PC-9 (cell line): ENCODE measurements at regions not wholly inside any gene's neighbourhood (a gene's known extent, or its start where the extent isn't known, plus 50 kb on each side); places are given as distances from the start of the nearest gene placed in this dataset.

ENCODE experiments used
- BruUV-seq: library from RNA; stranded (reverse); fragments of 400-500 nt; replicated peaks from 2 replicates; lab custom pipeline; 2021; lab: Mats Ljungman, UMichigan
- CTCF ChIA-PET: fragments of 300-600 bp; sonication (Branson Sonifier 250); formaldehyde crosslinking; loops from one replicate; lab custom pipeline; 2022; ENCODE audit warnings: antibody characterized with exemption; lab: Charles Lee
- POLR2A ChIA-PET: fragments of 300-600 bp; sonication (Branson Sonifier 250); formaldehyde crosslinking; loops from one replicate; lab custom pipeline; 2022; ENCODE audit warnings: antibody characterized with exemption; ENCODE audit not compliant: unreplicated experiment; lab: Charles Lee
- DNase-seq, 2 experiments: peaks; one replicate each; pipeline versions ENCODE4 v3.0.0 to v3.0.0-alpha.2; 2015 to 2022; ENCODE audit warnings: mixed read lengths in 1 of 2
- H2AFZ ChIP-seq: fragments of 200-600 bp; sonication (generic); 2 replicates; pipeline ENCODE4 v1.8.1; 2017; ENCODE audit warnings: antibody characterized with exemption
- H3F3A ChIP-seq: fragments of 200-600 bp; sonication (generic); 2 replicates; pipeline ENCODE4 v1.8.1; 2017; ENCODE audit warnings: antibody characterized with exemption, mild to moderate bottlenecking, low read depth; ENCODE audit not compliant: insufficient read depth
- H3K27ac ChIP-seq: fragments of 200-600 bp; sonication (generic); 2 replicates; pipeline ENCODE4 v1.6.1; 2016; ENCODE audit warnings: mixed run types
- H3K27me3 ChIP-seq: fragments of 200-600 bp; sonication (generic); 2 replicates; pipeline ENCODE4 v1.6.1; 2016; ENCODE audit warnings: low read depth, mixed run types; ENCODE audit not compliant: insufficient read depth
- H3K36me3 ChIP-seq: fragments of 200-600 bp; sonication (generic); 2 replicates; pipeline ENCODE4 v1.6.1; 2016; ENCODE audit warnings: low read depth, mixed run types
- H3K4me1 ChIP-seq: fragments of 200-600 bp; sonication (generic); replicated peaks from 2 replicates; pipeline ENCODE4 v1.6.1; 2016; ENCODE audit warnings: mixed run types; ENCODE audit not compliant: insufficient read depth
- H3K4me2 ChIP-seq: fragments of 200-600 bp; sonication (generic); 2 replicates; pipeline ENCODE4 v1.6.1; 2017; ENCODE audit warnings: mixed run types
- H3K4me3 ChIP-seq: fragments of 200-600 bp; sonication (generic); 2 replicates; pipeline ENCODE4 v1.6.1; 2016; ENCODE audit warnings: mixed run types
- H3K79me2 ChIP-seq: fragments of 200-600 bp; sonication (generic); 2 replicates; pipeline ENCODE4 v1.6.1; 2017; ENCODE audit warnings: low read depth, mixed run types
- H3K9me2 ChIP-seq: fragments of 200-600 bp; sonication (generic); 2 replicates; pipeline ENCODE4 v1.8.1; 2017; ENCODE audit warnings: mild to moderate bottlenecking; ENCODE audit not compliant: insufficient read depth
- H3K9me3 ChIP-seq: fragments of 200-600 bp; sonication (generic); 2 replicates; pipeline ENCODE4 v1.8.1; 2016; ENCODE audit warnings: low read depth; ENCODE audit not compliant: insufficient read depth
- H4K20me1 ChIP-seq: fragments of 200-600 bp; sonication (generic); 2 replicates; pipeline ENCODE4 v1.8.1; 2017; ENCODE audit not compliant: insufficient read depth
- CTCF ChIP-seq: fragments of 200-600 bp; sonication (generic); conservative IDR thresholded peaks from 2 replicates; pipeline ENCODE4 v1.6.1; 2017; ENCODE audit warnings: mixed run types, antibody characterized with exemption, mild to moderate bottlenecking, moderate library complexity
- EZH2 ChIP-seq: fragments of 200-600 bp; sonication (generic); IDR thresholded peaks from 2 replicates; pipeline ENCODE4 v1.8.0; 2017; ENCODE audit warnings: antibody characterized with exemption, low read depth
- intact Hi-C: fragments of 100-400 bp; cut with micrococcal nuclease; formaldehyde crosslinking; loops from one replicate; pipeline ENCODE4 v1.10.0; 2022; ENCODE audit not compliant: unreplicated experiment

- H3K4me1 ChIP-seq, result peaks cover 12% of the 10 kb centered on the region
- POLR2A ChIA-PET, result no interaction called here
- H3K9me3 ChIP-seq, result no peaks in the 10 kb centered on the region
- no peaks in the 10 kb centered on the region for H3K27me3 ChIP-seq
- H3K79me2 ChIP-seq, result no peaks in the 10 kb centered on the region
- no peaks in the 10 kb centered on the region; the same call in 1 of the 2 replicates for H3K9me2 ChIP-seq
- CTCF ChIA-PET, result no interaction called here
- no peaks in the 10 kb centered on the region for H3K36me3 ChIP-seq
- no peaks in the 10 kb centered on the region; the same call in 1 of the 2 replicates for H3F3A ChIP-seq
- no peak for DNase-seq
- no peak overlapping the region for H2AFZ ChIP-seq
- intact Hi-C loops, result loop anchor here (10.0 kb wide), 1 partner anchor 1158 kb away; no protein-coding TSS in a partner anchor
- no peak overlapping the region for H3K4me3 ChIP-seq
- TF ChIP-seq CTCF (no peak), EZH2 (no peak)
- no peaks in the 10 kb centered on the region for H4K20me1 ChIP-seq
- no TSS peak for BruUV-seq
- H3K27ac ChIP-seq, result no peak overlapping the region
- no peak overlapping the region for H3K4me2 ChIP-seq
These were observed 1253.6 kb downstream of the EFNA5 start for GRCh38 chr5:106417163-106417562.

GRCh38 chr5:106415541-106415940, 1255.2 kb downstream of the EFNA5 start:
- H3K9me2 ChIP-seq, result no peaks in the 10 kb centered on the region; the same call in 1 of the 2 replicates
- peak; percentile 66 to 79 for DNase-seq
- ChIA-PET POLR2A (interaction anchor here (0.5 kb wide), 1 partner anchor 24 kb away, joined by 4 read pairs; no protein-coding TSS in a partner anchor), CTCF (no interaction called here)
- H3K27me3 ChIP-seq, result no peaks in the 10 kb centered on the region
- H3K4me1 ChIP-seq, result peaks cover 12% of the 10 kb centered on the region
- H3K27ac ChIP-seq, result no peak overlapping the region
- H3K9me3 ChIP-seq, result no peaks in the 10 kb centered on the region
- H4K20me1 ChIP-seq, result no peaks in the 10 kb centered on the region
- BruUV-seq, result no TSS peak
- no peak overlapping the region for H2AFZ ChIP-seq
- no peak for TF ChIP-seq EZH2
- no peak for TF ChIP-seq CTCF
- H3F3A ChIP-seq, result no peaks in the 10 kb centered on the region; the same call in 1 of the 2 replicates
- intact Hi-C loops, result loop anchor here (1.0 to 10.0 kb wide), 2 partner anchors 18 to 1159 kb away; no protein-coding TSS in a partner anchor
- no peaks in the 10 kb centered on the region for H3K36me3 ChIP-seq
- no peaks in the 10 kb centered on the region for H3K79me2 ChIP-seq
- no peak overlapping the region for H3K4me3 ChIP-seq
- H3K4me2 ChIP-seq, result peak overlapping the region; percentile 32

- TF ChIP-seq EZH2 (no peak), CTCF (no peak)
- Histone ChIP-seq H4K20me1 (no peaks in the 10 kb centered on the region), H3K9me3 (no peaks in the 10 kb centered on the region), H3K9me2 (no peaks in the 10 kb centered on the region; the same call in 1 of the 2 replicates), H3K27ac (no peak overlapping the region), H3F3A (no peaks in the 10 kb centered on the region; the same call in 1 of the 2 replicates), H3K4me3 (no peak overlapping the region), H3K4me1 (peaks cover 12% of the 10 kb centered on the region), H3K36me3 (no peaks in the 10 kb centered on the region), H2AFZ (no peak overlapping the region), H3K79me2 (no peaks in the 10 kb centered on the region), H3K4me2 (no peak overlapping the region), H3K27me3 (no peaks in the 10 kb centered on the region)
- intact Hi-C loops, result loop anchor here (10.0 kb wide), 1 partner anchor 1160 kb away; no protein-coding TSS in a partner anchor
- ChIA-PET POLR2A (no interaction called here), CTCF (no interaction called here)
- no TSS peak for BruUV-seq
- DNase-seq, result no peak
These were observed 1256.4 kb downstream of the EFNA5 start for GRCh38 chr5:106414342-106414741.
